Right lobe of liver (tissue), 6 donors: ENCODE measurements at regions not wholly inside any gene's neighbourhood (a gene's known extent, or its start where the extent isn't known, plus 50 kb on each side); places are given as distances from the start of the nearest gene placed in this dataset.
A peak's percentile ranks its signal among the peaks of the same experiment; 100 is the strongest.

Experiments used
- ATAC-seq, 4 donors: fragments of 200-7000 bp; cut with Tn5 transposase; one replicate each; pipeline ENCODE4 v1.9.1; 2020; ENCODE audit warnings: mild to moderate bottlenecking in 4 of 4, moderate library complexity in 4 of 4
- DNase-seq, 3 donors: peaks; one replicate each; pipeline ENCODE4 v3.0.0-alpha.2; 2020
- H3K27ac ChIP-seq, 3 donors: fragments of 200-600 bp; one replicate each; pipeline ENCODE4 v1.8.0; 2022
- H3K27me3 ChIP-seq, 2 donors: fragments of 200-600 bp; one replicate each; pipeline ENCODE4 v1.8.0; 2022
- H3K36me3 ChIP-seq, 4 donors: fragments of 200-600 bp; sonication (generic) in 1 of 4; one replicate each; pipeline versions ENCODE4 v1.5.1 to v1.8.0; 2017 to 2022; ENCODE audit warnings: control low read depth in 1 of 4
- H3K4me1 ChIP-seq, 4 donors: fragments of 200-600 bp; sonication (generic) in 1 of 4; one replicate each; pipeline versions ENCODE4 v1.5.1 to v1.8.0; 2017 to 2022; ENCODE audit warnings: control low read depth in 1 of 4
- H3K4me3 ChIP-seq, 3 donors: fragments of 200-600 bp; one replicate each; pipeline ENCODE4 v1.8.0; 2022
- H3K9me3 ChIP-seq, 4 donors: fragments of 200-600 bp; sonication (generic) in 1 of 4; one replicate each; pipeline versions ENCODE4 v1.5.1 to v1.8.0; 2017 to 2022; ENCODE audit warnings: control low read depth in 1 of 4
- CTCF ChIP-seq, 4 donors: fragments of 200-600 bp in 3 of 4; fragments of 450-650 bp in 1 of 4; IDR thresholded peaks; one replicate each; pipeline versions ENCODE4 v1.5.1 to v1.8.0; 2016 to 2022; ENCODE audit warnings: antibody characterized with exemption in 4 of 4, mild to moderate bottlenecking in 2 of 4
- POLR2A ChIP-seq: fragments of 450-650 bp; IDR thresholded peaks from one replicate; pipeline ENCODE4 v1.6.1; 2017; ENCODE audit warnings: antibody characterized with exemption, mild to moderate bottlenecking
- WGBS: methylation state at CpG from one replicate; pipeline ENCODE4 v1.1.6; 2018; ENCODE audit warnings: low coverage, low lambda C conversion rate; ENCODE audit not compliant: insufficient coverage; ENCODE audit errors: missing lambda C conversion rate; 5-methylcytosine and 5-hydroxymethylcytosine counted together
- intact Hi-C, 2 donors: fragments of 100-400 bp; cut with DNase I; formaldehyde crosslinking; loops; one replicate each; pipeline versions ENCODE4 v1.11.2 to v1.14.1; 2022
- donor health status: DM: no; HTN: yes; CAD: no.
- donor health status: DM: no; HTN: no; CAD: no.
- donor health status: DM: no; HTN: no; CAD: no.
- donor health status: DM: no; HTN: yes; CAD: no.
- donor health status: DM: no; HTN: yes; CAD: no.

DNA sequence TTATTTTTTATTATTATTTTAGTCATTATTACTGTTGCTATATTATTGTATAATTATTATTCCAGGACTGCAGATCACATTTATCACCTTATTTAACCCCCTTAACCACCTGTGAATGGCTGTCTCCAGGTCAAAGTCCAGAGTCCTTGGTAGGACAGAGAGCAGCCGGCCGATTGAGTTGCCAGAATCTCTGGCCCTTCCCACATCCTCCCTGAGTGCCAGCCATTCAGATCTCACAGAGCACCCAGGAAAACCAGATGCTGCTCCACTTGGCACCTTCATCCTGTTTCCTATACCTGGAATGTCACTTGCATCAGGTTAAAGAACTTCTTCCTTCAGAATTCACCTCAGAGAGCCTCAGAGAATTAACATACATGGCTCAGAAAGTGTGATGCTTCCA lies 101.1 kb downstream of the ELAPOR2 start:
- 27% methylated on average over 2 of the region's 2 CpGs for WGBS

DNA sequence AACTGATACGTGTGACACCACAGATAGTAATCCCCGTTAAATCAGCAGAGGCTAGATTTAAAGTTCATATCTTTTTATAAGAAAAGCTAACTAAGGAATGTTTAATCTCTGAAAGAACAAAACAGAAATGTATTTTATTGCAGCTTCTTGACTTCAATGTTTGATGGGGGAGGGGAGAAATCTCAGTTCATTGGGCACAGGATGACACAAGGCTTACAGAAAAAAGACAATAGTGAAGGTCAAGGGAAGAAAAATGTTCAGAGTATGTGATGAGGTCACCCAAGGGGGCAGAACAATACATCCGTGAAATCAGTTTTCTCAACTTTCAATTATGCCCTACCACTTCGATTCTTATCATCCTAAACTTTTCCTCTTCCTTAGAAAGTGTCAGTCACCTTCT lies 102.9 kb downstream of the ELAPOR2 start:
- ATAC-seq: no peak
- TF ChIP-seq CTCF (IDR thresholded peaks at IDR 0.05): no peak
- no peak for TF ChIP-seq POLR2A
- intact Hi-C loops: no loop called here

More for the DNA sequence above, 101.1 kb downstream of the ELAPOR2 start:
- no peaks in the 10 kb centered on the region for H3K4me1 ChIP-seq
- H3K36me3 ChIP-seq: no peaks in the 10 kb centered on the region
- DNase-seq (no peak), ATAC-seq (peak in 1 of 4 donors; percentile 34)
- no peak overlapping the region for H3K4me3 ChIP-seq
- H3K27me3 ChIP-seq: no peaks in the 10 kb centered on the region
- H3K27ac ChIP-seq: no peak overlapping the region
- TF ChIP-seq POLR2A (no peak), CTCF (IDR thresholded peaks at IDR 0.05) (no peak)
- H3K9me3 ChIP-seq: no peaks in the 10 kb centered on the region
- intact Hi-C loops: no loop called here

DNA sequence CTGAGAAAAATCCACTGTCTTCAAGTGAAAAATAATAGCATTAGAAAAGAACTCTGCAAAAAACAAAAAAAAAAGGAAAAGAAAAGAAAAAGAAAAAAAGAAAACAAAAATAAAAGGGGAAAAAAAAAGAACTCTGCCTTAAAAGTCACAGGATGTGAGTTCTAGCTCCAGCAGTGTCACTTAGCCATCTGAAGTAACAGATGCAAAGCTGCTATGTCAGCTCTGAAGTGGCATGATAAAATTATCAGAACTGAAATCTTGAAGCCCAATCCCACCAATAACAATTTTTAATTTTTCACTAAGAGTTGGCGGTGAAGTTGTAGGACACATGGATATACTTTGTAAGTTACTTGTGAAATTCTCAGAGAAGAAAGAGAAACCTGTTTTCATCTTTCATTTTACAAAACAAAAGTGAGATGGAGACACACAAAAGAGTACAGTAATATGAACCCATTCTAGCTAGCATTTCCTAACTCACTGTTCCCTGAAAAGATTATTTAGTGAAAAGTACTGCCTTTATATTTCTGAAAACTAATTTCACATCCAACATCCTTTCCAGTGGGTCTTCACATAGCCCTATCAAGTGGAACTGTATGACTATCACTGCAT lies 103.5 kb downstream of the ELAPOR2 start:
- H3K4me3 ChIP-seq: no peak overlapping the region
- no peaks in the 10 kb centered on the region for H3K9me3 ChIP-seq
- intact Hi-C loops: no loop called here
- H3K4me1 ChIP-seq: no peaks in the 10 kb centered on the region
- no peaks in the 10 kb centered on the region for H3K27me3 ChIP-seq
- WGBS: no CpG with 5 or more reads among the region's 1 CpG
- no peak for ATAC-seq
- H3K36me3 ChIP-seq: no peaks in the 10 kb centered on the region
- no peak for TF ChIP-seq POLR2A
- no peak for TF ChIP-seq CTCF (IDR thresholded peaks at IDR 0.05)
- H3K27ac ChIP-seq: no peak overlapping the region
- DNase-seq: no peak

More for the DNA sequence above, 102.9 kb downstream of the ELAPOR2 start:
- Histone ChIP-seq H3K27ac (no peak overlapping the region), H3K9me3 (no peaks in the 10 kb centered on the region), H3K4me3 (no peak overlapping the region), H3K27me3 (no peaks in the 10 kb centered on the region), H3K36me3 (no peaks in the 10 kb centered on the region), H3K4me1 (no peaks in the 10 kb centered on the region)
- no peak for DNase-seq
- 26% methylated on average over 4 of the region's 4 CpGs for WGBS

DNA sequence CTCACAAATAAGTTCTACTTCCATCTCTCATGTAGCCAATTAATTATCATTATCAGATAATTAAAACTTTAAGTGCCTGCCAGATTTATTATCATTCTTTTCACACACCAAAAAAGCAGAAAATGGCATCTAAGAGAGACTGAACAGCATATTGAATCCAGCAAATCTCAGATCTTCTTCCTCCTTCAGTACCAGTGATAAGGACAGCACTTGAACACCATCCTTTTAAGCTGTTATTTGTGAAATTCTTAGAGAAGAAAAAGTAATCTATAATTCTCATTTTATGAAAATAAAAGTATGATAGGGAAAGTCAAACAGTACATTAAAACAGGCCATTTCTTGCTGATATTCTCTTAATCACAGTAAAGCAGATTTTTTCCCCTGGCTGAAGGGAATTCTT lies 104.5 kb downstream of the ELAPOR2 start:
- intact Hi-C loops: no loop called here
- ATAC-seq: no peak

More for the DNA sequence above, 104.5 kb downstream of the ELAPOR2 start:
- Histone ChIP-seq H3K36me3 (no peaks in the 10 kb centered on the region), H3K27me3 (no peaks in the 10 kb centered on the region), H3K9me3 (no peaks in the 10 kb centered on the region), H3K4me1 (no peaks in the 10 kb centered on the region), H3K4me3 (no peak overlapping the region), H3K27ac (no peak overlapping the region)
- no peak for DNase-seq
- TF ChIP-seq CTCF (IDR thresholded peaks at IDR 0.05) (no peak), POLR2A (no peak)
